ENCODE measurements at regions not wholly inside any gene's neighbourhood (a gene's known extent, or its start where the extent isn't known, plus 50 kb on each side); places are given as distances from the start of the nearest gene placed in this dataset.

GRCh38 chr11:119979701-119980100, 158.2 kb downstream of the TRIM29 start:
- no peak overlapping the region for H2AFZ ChIP-seq (ENCODE audit: low read length, unreplicated experiment)
- H3K27me3 ChIP-seq (ENCODE audit: insufficient read depth, low read length), result peaks cover 82% of the 10 kb centered on the region
- H3K36me3 ChIP-seq (ENCODE audit: insufficient read depth, low read length), result no peaks in the 10 kb centered on the region
- H3K4me1 ChIP-seq (ENCODE audit: control insufficient read depth, insufficient read depth, low read length, unreplicated experiment), result no peaks in the 10 kb centered on the region
- no peak overlapping the region for H3K27ac ChIP-seq (ENCODE audit: low read depth, low read length)
- no peak overlapping the region for H3K4me3 ChIP-seq (ENCODE audit: low read depth, low read length)
- H3K79me2 ChIP-seq (ENCODE audit: control insufficient read depth, insufficient read depth, low read length, unreplicated experiment), result no peaks in the 10 kb centered on the region

- H3K4me1 ChIP-seq (ENCODE audit: control insufficient read depth, insufficient read depth, low read length, unreplicated experiment), result no peaks in the 10 kb centered on the region
- no peaks in the 10 kb centered on the region for H3K36me3 ChIP-seq (ENCODE audit: insufficient read depth, low read length)
- H3K79me2 ChIP-seq (ENCODE audit: control insufficient read depth, insufficient read depth, low read length, unreplicated experiment), result no peaks in the 10 kb centered on the region
- H3K4me3 ChIP-seq (ENCODE audit: low read depth, low read length), result no peak overlapping the region
- H3K27me3 ChIP-seq (ENCODE audit: insufficient read depth, low read length), result peaks cover 80% of the 10 kb centered on the region
- H3K27ac ChIP-seq (ENCODE audit: low read depth, low read length), result no peak overlapping the region
- no peak overlapping the region for H2AFZ ChIP-seq (ENCODE audit: low read length, unreplicated experiment)
Measured at GRCh38 chr11:119978696-119979095, 159.2 kb downstream of the TRIM29 start.

GRCh38 chr11:119977881-119978280, 160.0 kb downstream of the TRIM29 start:
- Histone ChIP-seq H3K27me3 (ENCODE audit: insufficient read depth, low read length) (peaks cover 74% of the 10 kb centered on the region), H3K4me1 (ENCODE audit: control insufficient read depth, insufficient read depth, low read length, unreplicated experiment) (no peaks in the 10 kb centered on the region), H3K36me3 (ENCODE audit: insufficient read depth, low read length) (no peaks in the 10 kb centered on the region), H3K79me2 (ENCODE audit: control insufficient read depth, insufficient read depth, low read length, unreplicated experiment) (no peaks in the 10 kb centered on the region), H3K4me3 (ENCODE audit: low read depth, low read length) (no peak overlapping the region), H2AFZ (ENCODE audit: low read length, unreplicated experiment) (no peak overlapping the region), H3K27ac (ENCODE audit: low read depth, low read length) (no peak overlapping the region)

- H3K4me1 ChIP-seq (ENCODE audit: control insufficient read depth, insufficient read depth, low read length, unreplicated experiment), result no peaks in the 10 kb centered on the region
- no peak overlapping the region for H3K27ac ChIP-seq (ENCODE audit: low read depth, low read length)
- H3K27me3 ChIP-seq (ENCODE audit: insufficient read depth, low read length), result peaks cover 71% of the 10 kb centered on the region
- no peak overlapping the region for H2AFZ ChIP-seq (ENCODE audit: low read length, unreplicated experiment)
- H3K79me2 ChIP-seq (ENCODE audit: control insufficient read depth, insufficient read depth, low read length, unreplicated experiment), result no peaks in the 10 kb centered on the region
- no peaks in the 10 kb centered on the region for H3K36me3 ChIP-seq (ENCODE audit: insufficient read depth, low read length)
- H3K4me3 ChIP-seq (ENCODE audit: low read depth, low read length), result no peak overlapping the region
Measured at GRCh38 chr11:119977561-119977860, 160.4 kb downstream of the TRIM29 start.

- H3K79me2 ChIP-seq (ENCODE audit: control insufficient read depth, insufficient read depth, low read length, unreplicated experiment), result no peaks in the 10 kb centered on the region
- H3K27ac ChIP-seq (ENCODE audit: low read depth, low read length), result no peak overlapping the region
- H3K4me3 ChIP-seq (ENCODE audit: low read depth, low read length), result no peak overlapping the region
- peaks cover 70% of the 10 kb centered on the region for H3K27me3 ChIP-seq (ENCODE audit: insufficient read depth, low read length)
- no peak overlapping the region for H2AFZ ChIP-seq (ENCODE audit: low read length, unreplicated experiment)
- H3K36me3 ChIP-seq (ENCODE audit: insufficient read depth, low read length), result no peaks in the 10 kb centered on the region
- H3K4me1 ChIP-seq (ENCODE audit: control insufficient read depth, insufficient read depth, low read length, unreplicated experiment), result no peaks in the 10 kb centered on the region
Measured at GRCh38 chr11:119976805-119977560, 160.9 kb downstream of the TRIM29 start.

GRCh38 chr11:119975561-119976152, 162.3 kb downstream of the TRIM29 start:
- Histone ChIP-seq H3K79me2 (ENCODE audit: control insufficient read depth, insufficient read depth, low read length, unreplicated experiment) (no peaks in the 10 kb centered on the region), H2AFZ (ENCODE audit: low read length, unreplicated experiment) (no peak overlapping the region), H3K4me1 (ENCODE audit: control insufficient read depth, insufficient read depth, low read length, unreplicated experiment) (no peaks in the 10 kb centered on the region), H3K36me3 (ENCODE audit: insufficient read depth, low read length) (no peaks in the 10 kb centered on the region), H3K27ac (ENCODE audit: low read depth, low read length) (no peak overlapping the region), H3K4me3 (ENCODE audit: low read depth, low read length) (no peak overlapping the region), H3K27me3 (ENCODE audit: insufficient read depth, low read length) (peaks cover 58% of the 10 kb centered on the region)

- no peak overlapping the region for H3K27ac ChIP-seq (ENCODE audit: low read depth, low read length)
- no peaks in the 10 kb centered on the region for H3K4me1 ChIP-seq (ENCODE audit: control insufficient read depth, insufficient read depth, low read length, unreplicated experiment)
- no peak overlapping the region for H3K4me3 ChIP-seq (ENCODE audit: low read depth, low read length)
- no peaks in the 10 kb centered on the region for H3K79me2 ChIP-seq (ENCODE audit: control insufficient read depth, insufficient read depth, low read length, unreplicated experiment)
- no peak overlapping the region for H2AFZ ChIP-seq (ENCODE audit: low read length, unreplicated experiment)
- no peaks in the 10 kb centered on the region for H3K36me3 ChIP-seq (ENCODE audit: insufficient read depth, low read length)
- peaks cover 48% of the 10 kb centered on the region for H3K27me3 ChIP-seq (ENCODE audit: insufficient read depth, low read length)
Measured at GRCh38 chr11:119974467-119974866, 163.4 kb downstream of the TRIM29 start.

- H3K79me2 ChIP-seq (ENCODE audit: control insufficient read depth, insufficient read depth, low read length, unreplicated experiment), result no peaks in the 10 kb centered on the region
- H3K4me3 ChIP-seq (ENCODE audit: low read depth, low read length), result no peak overlapping the region
- no peaks in the 10 kb centered on the region for H3K4me1 ChIP-seq (ENCODE audit: control insufficient read depth, insufficient read depth, low read length, unreplicated experiment)
- no peaks in the 10 kb centered on the region for H3K36me3 ChIP-seq (ENCODE audit: insufficient read depth, low read length)
- no peak overlapping the region for H3K27ac ChIP-seq (ENCODE audit: low read depth, low read length)
- peaks cover 44% of the 10 kb centered on the region for H3K27me3 ChIP-seq (ENCODE audit: insufficient read depth, low read length)
- H2AFZ ChIP-seq (ENCODE audit: low read length, unreplicated experiment), result no peak overlapping the region
Measured at GRCh38 chr11:119974051-119974450, 163.9 kb downstream of the TRIM29 start.

- H2AFZ ChIP-seq (ENCODE audit: low read length, unreplicated experiment), result no peak overlapping the region
- H3K27ac ChIP-seq (ENCODE audit: low read depth, low read length), result no peak overlapping the region
- no peaks in the 10 kb centered on the region for H3K4me1 ChIP-seq (ENCODE audit: control insufficient read depth, insufficient read depth, low read length, unreplicated experiment)
- H3K79me2 ChIP-seq (ENCODE audit: control insufficient read depth, insufficient read depth, low read length, unreplicated experiment), result no peaks in the 10 kb centered on the region
- no peak overlapping the region for H3K4me3 ChIP-seq (ENCODE audit: low read depth, low read length)
- no peaks in the 10 kb centered on the region for H3K36me3 ChIP-seq (ENCODE audit: insufficient read depth, low read length)
- peaks cover 40% of the 10 kb centered on the region for H3K27me3 ChIP-seq (ENCODE audit: insufficient read depth, low read length)
Measured at GRCh38 chr11:119972281-119972680, 165.6 kb downstream of the TRIM29 start.

GRCh38 chr11:119970555-119971304, 167.2 kb downstream of the TRIM29 start:
- Histone ChIP-seq H3K79me2 (ENCODE audit: control insufficient read depth, insufficient read depth, low read length, unreplicated experiment) (no peaks in the 10 kb centered on the region), H3K4me1 (ENCODE audit: control insufficient read depth, insufficient read depth, low read length, unreplicated experiment) (no peaks in the 10 kb centered on the region), H2AFZ (ENCODE audit: low read length, unreplicated experiment) (no peak overlapping the region), H3K36me3 (ENCODE audit: insufficient read depth, low read length) (no peaks in the 10 kb centered on the region), H3K27ac (ENCODE audit: low read depth, low read length) (no peak overlapping the region), H3K4me3 (ENCODE audit: low read depth, low read length) (no peak overlapping the region), H3K27me3 (ENCODE audit: insufficient read depth, low read length) (peaks cover 34% of the 10 kb centered on the region)

Measured in ACC112 (cell line).